Caco-2 (cell line): ENCODE measurements at regions not wholly inside any gene's neighbourhood (a gene's known extent, or its start where the extent isn't known, plus 50 kb on each side); places are given as distances from the start of the nearest gene placed in this dataset.
"Not testable (repeated sequence)": the region's sequence is repeated elsewhere in the genome, so short reads cannot be mapped to it uniquely, and the experiment has no call there.

ENCODE experiments used
- BruUV-seq: library from RNA; stranded (reverse); fragments of 400-500 nt; replicated peaks from 2 replicates; lab custom pipeline; 2021; lab: Mats Ljungman, UMichigan
- CTCF ChIA-PET: fragments of 300-600 bp; sonication (Branson Sonifier 250); formaldehyde crosslinking; loops from one replicate; lab custom pipeline; 2022; ENCODE audit warnings: antibody characterized with exemption; lab: Charles Lee
- POLR2A ChIA-PET: fragments of 300-600 bp; sonication (Branson Sonifier 250); formaldehyde crosslinking; loops from one replicate; lab custom pipeline; 2022; ENCODE audit warnings: antibody characterized with exemption; lab: Charles Lee
- DNase-seq, 2 experiments: peaks; one replicate each; pipeline versions ENCODE4 v3.0.0 to v3.0.0-alpha.2; 2020 to 2022
- H3K27me3 ChIP-seq: replicated peaks from 2 replicates; pipeline ENCODE4 v1.6.0; 2011; ENCODE audit warnings: low read length; ENCODE audit not compliant: control insufficient read depth, insufficient read depth
- H3K36me3 ChIP-seq: 2 replicates; pipeline ENCODE4 v1.5.1; 2011; ENCODE audit warnings: low read length; ENCODE audit not compliant: control insufficient read depth, insufficient read depth
- H3K4me1 ChIP-seq: fragments of 250-450 bp; sonication (Bioruptor Pico); 2 replicates; pipeline ENCODE4 v1.5.1; 2020; ENCODE audit warnings: mild to moderate bottlenecking
- H3K4me3 ChIP-seq: 2 replicates; pipeline ENCODE4 v1.5.1; 2011; ENCODE audit warnings: low read depth, mild to moderate bottlenecking, control low read depth, low read length
- H3K9me3 ChIP-seq: fragments of 250-450 bp; sonication (Bioruptor Pico); 2 replicates; pipeline ENCODE4 v1.5.1; 2020; ENCODE audit warnings: mild to moderate bottlenecking, moderate library complexity
- H3K27ac Mint-ChIP-seq: one replicate; pipeline ENCODE4 v1.8.0; 2022; ENCODE audit warnings: mixed read lengths; ENCODE audit not compliant: unreplicated experiment
- H3K27me3 Mint-ChIP-seq: one replicate; pipeline ENCODE4 v1.8.0; 2022; ENCODE audit warnings: mixed read lengths; ENCODE audit not compliant: insufficient read depth, unreplicated experiment
- H3K36me3 Mint-ChIP-seq: one replicate; pipeline ENCODE4 v1.8.0; 2022; ENCODE audit warnings: mild to moderate bottlenecking, mixed read lengths; ENCODE audit not compliant: insufficient read depth, unreplicated experiment
- H3K4me1 Mint-ChIP-seq: one replicate; pipeline ENCODE4 v1.8.0; 2022; ENCODE audit warnings: low read depth, mixed read lengths; ENCODE audit not compliant: unreplicated experiment
- H3K4me3 Mint-ChIP-seq: one replicate; pipeline ENCODE4 v1.8.0; 2022; ENCODE audit warnings: mild to moderate bottlenecking, moderate library complexity, mixed read lengths; ENCODE audit not compliant: unreplicated experiment
- H3K9me3 Mint-ChIP-seq: one replicate; pipeline ENCODE4 v1.8.0; 2022; ENCODE audit warnings: mixed read lengths; ENCODE audit not compliant: unreplicated experiment
- intact Hi-C: fragments of 100-400 bp; cut with micrococcal nuclease; formaldehyde crosslinking; loops from one replicate; pipeline ENCODE4 v1.10.0; 2022; ENCODE audit not compliant: unreplicated experiment
- TF ChIP-seq, protein P1 (sequence below), 2 experiments: fragments of 200-600 bp in 1 of 2; IDR thresholded peaks; 1 replicate in 1 of 2; 2 replicates in 1 of 2; pipeline versions ENCODE4 v1.5.1 to v1.8.0; 2011 to 2022; ENCODE audit warnings: antibody characterized with exemption in 1 of 2, control low read depth in 1 of 2, inconsistent platforms in 1 of 2, low read depth in 1 of 2, low read length in 1 of 2, mild to moderate bottlenecking in 1 of 2, moderate library complexity in 1 of 2; ENCODE audit not compliant: insufficient read depth in 1 of 2, severe bottlenecking in 1 of 2, unreplicated experiment in 1 of 2

DNA sequence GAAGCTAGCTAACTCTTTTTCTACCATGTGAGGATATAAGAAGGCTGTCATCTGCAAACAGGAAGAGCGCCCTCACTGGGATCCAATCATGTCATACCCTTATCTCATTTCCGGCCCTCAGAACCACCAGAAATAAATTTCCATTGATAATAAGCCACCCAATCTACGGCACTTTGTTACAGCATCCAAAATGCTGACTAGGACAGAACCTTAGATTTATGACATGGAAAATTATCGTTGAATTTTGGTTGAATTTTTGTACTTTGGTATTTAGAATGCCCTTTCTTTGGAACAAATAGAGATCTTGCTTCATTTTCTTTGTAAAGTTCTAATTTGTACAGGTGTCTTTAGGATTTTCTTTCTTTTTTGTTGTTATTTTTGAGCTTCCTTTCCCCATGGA is 53.3 kb upstream of the CYLC2 start:
- BruUV-seq = no TSS peak
- no peaks in the 10 kb centered on the region for H3K36me3 Mint-ChIP-seq
- H3K36me3 ChIP-seq = no peaks in the 10 kb centered on the region
- no peak overlapping the region for H3K4me3 ChIP-seq
- H3K4me1 Mint-ChIP-seq = no peaks in the 10 kb centered on the region
- H3K27me3 ChIP-seq = no peaks in the 10 kb centered on the region
- TF ChIP-seq, protein P1, sequence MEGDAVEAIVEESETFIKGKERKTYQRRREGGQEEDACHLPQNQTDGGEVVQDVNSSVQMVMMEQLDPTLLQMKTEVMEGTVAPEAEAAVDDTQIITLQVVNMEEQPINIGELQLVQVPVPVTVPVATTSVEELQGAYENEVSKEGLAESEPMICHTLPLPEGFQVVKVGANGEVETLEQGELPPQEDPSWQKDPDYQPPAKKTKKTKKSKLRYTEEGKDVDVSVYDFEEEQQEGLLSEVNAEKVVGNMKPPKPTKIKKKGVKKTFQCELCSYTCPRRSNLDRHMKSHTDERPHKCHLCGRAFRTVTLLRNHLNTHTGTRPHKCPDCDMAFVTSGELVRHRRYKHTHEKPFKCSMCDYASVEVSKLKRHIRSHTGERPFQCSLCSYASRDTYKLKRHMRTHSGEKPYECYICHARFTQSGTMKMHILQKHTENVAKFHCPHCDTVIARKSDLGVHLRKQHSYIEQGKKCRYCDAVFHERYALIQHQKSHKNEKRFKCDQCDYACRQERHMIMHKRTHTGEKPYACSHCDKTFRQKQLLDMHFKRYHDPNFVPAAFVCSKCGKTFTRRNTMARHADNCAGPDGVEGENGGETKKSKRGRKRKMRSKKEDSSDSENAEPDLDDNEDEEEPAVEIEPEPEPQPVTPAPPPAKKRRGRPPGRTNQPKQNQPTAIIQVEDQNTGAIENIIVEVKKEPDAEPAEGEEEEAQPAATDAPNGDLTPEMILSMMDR (IDR thresholded peaks at IDR 0.05; ENCODE audit: insufficient read depth in 1 of 2, low read depth in 1 of 2, low read length in 1 of 2, severe bottlenecking in 1 of 2, unreplicated experiment in 1 of 2) = no peak
- no peaks in the 10 kb centered on the region for H3K27me3 Mint-ChIP-seq
- H3K4me3 Mint-ChIP-seq = no peak overlapping the region
- no peaks in the 10 kb centered on the region for H3K9me3 ChIP-seq
- ChIA-PET POLR2A (no interaction called here), CTCF (no interaction called here)
- intact Hi-C loops = no loop called here
- no peak overlapping the region for H3K27ac Mint-ChIP-seq
- peaks cover 10% of the 10 kb centered on the region for H3K9me3 Mint-ChIP-seq
- DNase-seq = no peak
- H3K4me1 ChIP-seq = no peaks in the 10 kb centered on the region

DNA sequence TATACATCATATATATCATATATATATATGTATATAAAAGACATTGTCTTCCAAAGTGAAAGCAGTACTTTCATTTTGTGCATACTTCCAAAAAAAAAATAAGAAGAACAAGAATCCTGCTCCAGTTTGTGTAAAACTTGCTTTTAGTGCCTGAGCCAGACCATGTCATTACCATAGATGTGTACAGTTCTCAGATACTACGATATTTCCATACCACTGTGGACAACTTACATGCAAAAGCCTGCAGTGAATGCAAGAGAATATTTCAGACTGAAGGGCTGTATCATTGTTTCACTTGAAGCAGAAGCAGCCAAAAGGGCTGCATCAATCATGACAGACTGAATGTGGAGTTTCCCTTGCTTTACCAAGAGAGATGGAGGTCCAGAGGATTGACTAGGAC is 72.6 kb upstream of the CYLC2 start:
- Mint-ChIP-seq H3K36me3 (no peaks in the 10 kb centered on the region), H3K27me3 (no peaks in the 10 kb centered on the region), H3K4me1 (no peaks in the 10 kb centered on the region), H3K4me3 (no peak overlapping the region), H3K9me3 (no peaks in the 10 kb centered on the region), H3K27ac (no peak overlapping the region)
- 0 out of 2 replicates have a peak, but pooled peaks cover 2% of the 10 kb centered on the region for H3K9me3 ChIP-seq
- no peak overlapping the region for H3K4me3 ChIP-seq
- TF ChIP-seq, protein P1 (IDR thresholded peaks at IDR 0.05; ENCODE audit: insufficient read depth in 1 of 2, low read depth in 1 of 2, low read length in 1 of 2, severe bottlenecking in 1 of 2, unreplicated experiment in 1 of 2) = no peak
- DNase-seq = no peak
- POLR2A ChIA-PET = no interaction called here
- intact Hi-C loops = no loop called here
- no peaks in the 10 kb centered on the region for H3K27me3 ChIP-seq
- no peaks in the 10 kb centered on the region for H3K36me3 ChIP-seq
- no peaks in the 10 kb centered on the region for H3K4me1 ChIP-seq
- CTCF ChIA-PET = no interaction called here
- BruUV-seq = no TSS peak

DNA sequence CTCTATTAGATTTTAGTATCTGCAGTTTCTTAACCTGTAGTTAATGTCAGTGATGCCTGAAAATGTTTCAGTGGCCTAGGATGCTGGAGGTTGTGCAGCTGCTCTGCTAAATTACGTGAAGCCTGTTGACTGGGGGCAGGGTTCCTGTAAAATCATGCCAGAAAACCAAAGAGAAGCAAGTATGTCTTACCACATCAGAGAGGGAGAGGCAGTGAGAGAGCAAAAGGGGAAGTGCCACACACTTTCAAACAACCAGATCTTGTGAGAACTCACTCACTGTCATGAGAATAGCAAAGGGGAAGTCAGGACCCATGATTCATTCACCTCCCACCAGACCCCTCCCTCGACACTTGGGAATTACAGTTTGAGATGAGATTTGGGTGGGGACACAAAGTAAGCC is 83.9 kb upstream of the CYLC2 start:
- Histone ChIP-seq H3K4me1 (no peaks in the 10 kb centered on the region), H3K4me3 (no peak overlapping the region), H3K27me3 (no peaks in the 10 kb centered on the region), H3K36me3 (no peaks in the 10 kb centered on the region), H3K9me3 (no peaks in the 10 kb centered on the region)
- TF ChIP-seq, protein P1 (IDR thresholded peaks at IDR 0.05; ENCODE audit: insufficient read depth in 1 of 2, low read depth in 1 of 2, low read length in 1 of 2, severe bottlenecking in 1 of 2, unreplicated experiment in 1 of 2) = no peak
- intact Hi-C loops = no loop called here
- H3K36me3 Mint-ChIP-seq = no peaks in the 10 kb centered on the region
- no peaks in the 10 kb centered on the region for H3K27me3 Mint-ChIP-seq
- POLR2A ChIA-PET = no interaction called here
- H3K9me3 Mint-ChIP-seq = no peaks in the 10 kb centered on the region
- no peaks in the 10 kb centered on the region for H3K4me1 Mint-ChIP-seq
- H3K27ac Mint-ChIP-seq = no peak overlapping the region
- no peak overlapping the region for H3K4me3 Mint-ChIP-seq
- CTCF ChIA-PET = no interaction called here
- DNase-seq = no peak
- no TSS peak for BruUV-seq

DNA sequence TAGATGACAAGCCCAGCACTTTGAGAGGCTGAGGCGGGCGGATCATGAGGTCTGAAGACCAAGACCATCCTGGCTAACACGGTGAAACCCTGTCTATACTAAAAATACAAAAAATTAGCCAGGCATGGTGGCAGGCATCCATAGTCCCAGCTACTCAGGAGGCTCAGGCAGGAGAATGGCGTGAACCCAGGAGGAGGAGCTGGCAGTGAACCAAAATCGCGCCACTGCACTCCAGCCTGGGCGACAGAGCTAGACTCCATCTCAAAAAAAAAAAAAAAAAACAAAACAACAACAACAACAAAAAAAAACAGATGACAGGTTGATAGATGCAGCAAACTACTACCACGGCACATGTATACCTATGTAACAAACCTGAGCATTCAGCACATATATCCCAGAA is 89.3 kb upstream of the CYLC2 start:
- intact Hi-C loops, H3K9me3 ChIP-seq, H3K27me3 ChIP-seq, H3K27ac Mint-ChIP-seq, DNase-seq, H3K27me3 Mint-ChIP-seq, H3K36me3 ChIP-seq, BruUV-seq, CTCF ChIA-PET, H3K4me3 ChIP-seq, H3K4me1 Mint-ChIP-seq, H3K4me3 Mint-ChIP-seq, H3K4me1 ChIP-seq, H3K36me3 Mint-ChIP-seq, POLR2A ChIA-PET: not testable (repeated sequence)
- H3K9me3 Mint-ChIP-seq = peaks cover 20% of the 10 kb centered on the region
